B cell (primary cell): ENCODE measurements at regions not wholly inside any gene's neighbourhood (a gene's known extent, or its start where the extent isn't known, plus 50 kb on each side); places are given as distances from the start of the nearest gene placed in this dataset.

Experiments
- EZH2 ChIP-seq: IDR thresholded peaks from 2 replicates; pipeline ENCODE4 v1.6.1; 2012; ENCODE audit warnings: borderline replicate concordance, low read depth, mild to moderate bottlenecking, moderate library complexity, low read length; ENCODE audit not compliant: insufficient read depth, poor library complexity, severe bottlenecking
- TF ChIP-seq, protein P1 (sequence below): fragments of 200-600 bp; IDR thresholded peaks from one replicate; pipeline ENCODE4 v1.8.0; 2022; ENCODE audit warnings: antibody characterized with exemption, mild to moderate bottlenecking

DNA sequence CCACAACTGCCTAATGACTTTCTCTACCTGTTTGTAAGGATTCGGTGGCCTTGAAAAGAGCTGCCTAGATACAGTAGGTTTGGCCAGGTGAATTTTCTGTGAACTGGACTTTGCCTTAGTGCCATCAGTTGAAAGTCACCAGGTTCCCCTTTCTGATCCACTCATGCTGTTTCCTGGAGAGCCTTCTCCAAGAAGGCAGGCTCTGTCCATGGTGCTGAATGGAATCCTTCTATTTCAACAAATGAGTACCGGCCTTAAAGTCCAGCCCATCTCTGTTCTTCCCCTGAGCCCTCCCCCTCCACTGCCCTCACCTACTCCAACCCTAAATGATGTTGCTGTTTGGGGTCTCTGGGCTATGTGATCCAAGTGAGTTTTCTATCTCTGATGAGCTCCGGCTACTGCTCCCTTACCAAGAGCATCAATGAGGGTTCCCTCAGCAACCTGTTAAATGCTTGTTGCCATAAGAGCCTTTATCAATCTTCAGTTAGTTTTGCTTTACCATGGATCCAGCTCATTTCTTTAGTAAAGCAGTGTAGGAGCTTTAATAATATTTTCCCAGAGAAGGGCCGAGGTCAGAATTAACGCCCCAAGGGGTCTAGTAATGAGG, 500.4 kb downstream of the PTPRU start:
- TF ChIP-seq EZH2, result no peak
- TF ChIP-seq, protein P1, sequence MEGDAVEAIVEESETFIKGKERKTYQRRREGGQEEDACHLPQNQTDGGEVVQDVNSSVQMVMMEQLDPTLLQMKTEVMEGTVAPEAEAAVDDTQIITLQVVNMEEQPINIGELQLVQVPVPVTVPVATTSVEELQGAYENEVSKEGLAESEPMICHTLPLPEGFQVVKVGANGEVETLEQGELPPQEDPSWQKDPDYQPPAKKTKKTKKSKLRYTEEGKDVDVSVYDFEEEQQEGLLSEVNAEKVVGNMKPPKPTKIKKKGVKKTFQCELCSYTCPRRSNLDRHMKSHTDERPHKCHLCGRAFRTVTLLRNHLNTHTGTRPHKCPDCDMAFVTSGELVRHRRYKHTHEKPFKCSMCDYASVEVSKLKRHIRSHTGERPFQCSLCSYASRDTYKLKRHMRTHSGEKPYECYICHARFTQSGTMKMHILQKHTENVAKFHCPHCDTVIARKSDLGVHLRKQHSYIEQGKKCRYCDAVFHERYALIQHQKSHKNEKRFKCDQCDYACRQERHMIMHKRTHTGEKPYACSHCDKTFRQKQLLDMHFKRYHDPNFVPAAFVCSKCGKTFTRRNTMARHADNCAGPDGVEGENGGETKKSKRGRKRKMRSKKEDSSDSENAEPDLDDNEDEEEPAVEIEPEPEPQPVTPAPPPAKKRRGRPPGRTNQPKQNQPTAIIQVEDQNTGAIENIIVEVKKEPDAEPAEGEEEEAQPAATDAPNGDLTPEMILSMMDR, result no peak
